ENCODE measurements at regions not wholly inside any gene's neighbourhood (a gene's known extent, or its start where the extent isn't known, plus 50 kb on each side); places are given as distances from the start of the nearest gene placed in this dataset.

DNA sequence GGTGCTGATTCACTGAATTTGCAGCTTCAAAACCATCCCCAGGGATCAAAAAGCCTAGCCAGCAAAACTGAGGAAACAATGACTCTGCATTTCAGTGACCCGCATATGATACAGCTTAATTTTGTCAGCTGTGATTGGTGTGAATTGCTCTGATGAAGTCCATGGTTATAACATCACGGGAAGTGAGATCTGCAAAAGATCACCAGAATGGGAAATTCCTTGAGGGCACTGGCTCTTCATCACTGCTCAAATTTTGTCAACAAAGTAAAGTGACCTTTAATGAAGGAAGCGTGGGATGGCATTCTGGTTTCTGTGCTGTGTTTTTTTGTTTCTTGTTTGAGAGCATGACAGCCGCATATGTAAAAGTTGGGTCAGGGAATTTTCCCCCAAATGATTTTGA is 745.9 kb downstream of the GATA3 start:
- TF ChIP-seq, protein P1, sequence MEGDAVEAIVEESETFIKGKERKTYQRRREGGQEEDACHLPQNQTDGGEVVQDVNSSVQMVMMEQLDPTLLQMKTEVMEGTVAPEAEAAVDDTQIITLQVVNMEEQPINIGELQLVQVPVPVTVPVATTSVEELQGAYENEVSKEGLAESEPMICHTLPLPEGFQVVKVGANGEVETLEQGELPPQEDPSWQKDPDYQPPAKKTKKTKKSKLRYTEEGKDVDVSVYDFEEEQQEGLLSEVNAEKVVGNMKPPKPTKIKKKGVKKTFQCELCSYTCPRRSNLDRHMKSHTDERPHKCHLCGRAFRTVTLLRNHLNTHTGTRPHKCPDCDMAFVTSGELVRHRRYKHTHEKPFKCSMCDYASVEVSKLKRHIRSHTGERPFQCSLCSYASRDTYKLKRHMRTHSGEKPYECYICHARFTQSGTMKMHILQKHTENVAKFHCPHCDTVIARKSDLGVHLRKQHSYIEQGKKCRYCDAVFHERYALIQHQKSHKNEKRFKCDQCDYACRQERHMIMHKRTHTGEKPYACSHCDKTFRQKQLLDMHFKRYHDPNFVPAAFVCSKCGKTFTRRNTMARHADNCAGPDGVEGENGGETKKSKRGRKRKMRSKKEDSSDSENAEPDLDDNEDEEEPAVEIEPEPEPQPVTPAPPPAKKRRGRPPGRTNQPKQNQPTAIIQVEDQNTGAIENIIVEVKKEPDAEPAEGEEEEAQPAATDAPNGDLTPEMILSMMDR (conservative IDR thresholded peaks at IDR 0.05) = no peak
- no peak for TF ChIP-seq EZH2 (IDR thresholded peaks at IDR 0.05; ENCODE audit: low read depth)
